H9 (cell line): ENCODE measurements at regions not wholly inside any gene's neighbourhood (a gene's known extent, or its start where the extent isn't known, plus 50 kb on each side); places are given as distances from the start of the nearest gene placed in this dataset.

Source experiments
- DNase-seq: peaks from one replicate; pipeline ENCODE4 v3.0.0-alpha.2; 2017
- H2AFZ ChIP-seq: one replicate; pipeline ENCODE4 v1.6.1; 2013; ENCODE audit warnings: mild to moderate bottlenecking, low read length, control low read depth, moderate library complexity
- H2AK5ac ChIP-seq: 2 replicates; pipeline ENCODE4 v1.6.1; 2013; ENCODE audit warnings: low read length, control low read depth, mixed read lengths; ENCODE audit not compliant: insufficient read length
- H2BK120ac ChIP-seq: one replicate; pipeline ENCODE4 v1.6.1; 2013; ENCODE audit warnings: low read depth, mild to moderate bottlenecking, low read length, control low read depth, inconsistent platforms; ENCODE audit not compliant: poor library complexity, severe bottlenecking
- H2BK12ac ChIP-seq: 2 replicates; pipeline ENCODE4 v1.6.1; 2013; ENCODE audit warnings: low read length, control low read depth, mixed read lengths, low read depth; ENCODE audit not compliant: insufficient read length
- H2BK15ac ChIP-seq: 2 replicates; pipeline ENCODE4 v1.6.1; 2013; ENCODE audit warnings: low read depth, low read length, control low read depth
- H2BK20ac ChIP-seq: one replicate; pipeline ENCODE4 v1.6.1; 2013; ENCODE audit warnings: low read depth, mild to moderate bottlenecking, low read length, control low read depth, inconsistent platforms; ENCODE audit not compliant: poor library complexity, severe bottlenecking
- H2BK5ac ChIP-seq: 2 replicates; pipeline ENCODE4 v1.6.1; 2013; ENCODE audit warnings: low read length, control low read depth, mixed read lengths; ENCODE audit not compliant: insufficient read length
- H3K14ac ChIP-seq: 2 replicates; pipeline ENCODE4 v1.6.1; 2013; ENCODE audit warnings: low read length, control low read depth; ENCODE audit not compliant: insufficient read depth
- H3K18ac ChIP-seq: 2 replicates; pipeline ENCODE4 v1.6.1; 2013; ENCODE audit warnings: low read depth, mild to moderate bottlenecking, mixed read lengths, low read length, control low read depth; ENCODE audit not compliant: insufficient read length
- H3K23ac ChIP-seq: 2 replicates; pipeline ENCODE4 v1.6.1; 2013; ENCODE audit warnings: low read length, control low read depth, mixed read lengths, low read depth; ENCODE audit not compliant: insufficient read length
- H3K23me2 ChIP-seq: 2 replicates; pipeline ENCODE4 v1.6.1; 2013; ENCODE audit warnings: low read depth, mild to moderate bottlenecking, mixed read lengths, low read length, control low read depth; ENCODE audit not compliant: insufficient read length, poor library complexity, severe bottlenecking
- H3K27ac ChIP-seq: 2 replicates; pipeline ENCODE4 v1.5.1; 2013; ENCODE audit warnings: low read length, control low read depth, mixed read lengths, low read depth; ENCODE audit not compliant: insufficient read length
- H3K27me3 ChIP-seq: 2 replicates; pipeline ENCODE4 v1.6.1; 2013; ENCODE audit warnings: low read length, control low read depth, inconsistent platforms; ENCODE audit not compliant: insufficient read depth
- H3K4ac ChIP-seq: 2 replicates; pipeline ENCODE4 v1.6.1; 2013; ENCODE audit warnings: low read depth, mild to moderate bottlenecking, control low read depth, inconsistent platforms, low read length, moderate library complexity
- H3K4me1 ChIP-seq: 2 replicates; pipeline ENCODE4 v1.6.1; 2013; ENCODE audit warnings: low read length, control low read depth, inconsistent platforms; ENCODE audit not compliant: insufficient read depth
- H3K4me2 ChIP-seq: 2 replicates; pipeline ENCODE4 v1.6.1; 2013; ENCODE audit warnings: low read length, control low read depth, mixed read lengths; ENCODE audit not compliant: insufficient read length, insufficient read depth
- H3K56ac ChIP-seq: 2 replicates; pipeline ENCODE4 v1.6.1; 2013; ENCODE audit warnings: low read depth, mild to moderate bottlenecking, mixed read lengths, low read length, control low read depth; ENCODE audit not compliant: insufficient read length
- H3K79me1 ChIP-seq: 2 replicates; pipeline ENCODE4 v1.6.1; 2013; ENCODE audit warnings: low read depth, mild to moderate bottlenecking, moderate library complexity, low read length, control low read depth, inconsistent platforms; ENCODE audit not compliant: insufficient read depth, poor library complexity, severe bottlenecking
- H3K79me2 ChIP-seq: 2 replicates; pipeline ENCODE4 v1.6.1; 2013; ENCODE audit warnings: low read length, control low read depth, inconsistent platforms; ENCODE audit not compliant: insufficient read depth
- H3K9ac ChIP-seq: 2 replicates; pipeline ENCODE4 v1.6.1; 2013; ENCODE audit warnings: low read length, control low read depth, mixed read lengths; ENCODE audit not compliant: insufficient read length; ENCODE audit errors: extremely low read depth
- H3K9me3 ChIP-seq: one replicate; pipeline ENCODE4 v1.6.1; 2013; ENCODE audit warnings: low read depth, low read length, inconsistent platforms; ENCODE audit not compliant: control insufficient read depth
- H3T11ph ChIP-seq: one replicate; pipeline ENCODE4 v1.6.1; 2013; ENCODE audit warnings: mild to moderate bottlenecking, low read length, control low read depth, inconsistent platforms
- H4K20me1 ChIP-seq: one replicate; pipeline ENCODE4 v1.6.1; 2013; ENCODE audit not compliant: control insufficient read depth, insufficient read length, insufficient read depth
- H4K5ac ChIP-seq: 2 replicates; pipeline ENCODE4 v1.6.1; 2013; ENCODE audit warnings: low read depth, mild to moderate bottlenecking, mixed read lengths, low read length, control low read depth; ENCODE audit not compliant: insufficient read length
- H4K8ac ChIP-seq: replicated peaks from 2 replicates; pipeline ENCODE4 v1.6.1; 2013; ENCODE audit warnings: low read length, control low read depth, mixed read lengths, low read depth; ENCODE audit not compliant: insufficient read length
- H4K91ac ChIP-seq: 2 replicates; pipeline ENCODE4 v1.6.1; 2013; ENCODE audit warnings: low read depth, mild to moderate bottlenecking, moderate library complexity, mixed read lengths, low read length, control low read depth; ENCODE audit not compliant: insufficient read length
- H3K27ac Mint-ChIP-seq, 3 experiments: 2 replicates in 2 of 3; 3 replicates in 1 of 3; pipeline ENCODE4 v1.8.0; 2020 to 2021; ENCODE audit warnings: mixed read lengths in 3 of 3, mild to moderate bottlenecking in 1 of 3, moderate library complexity in 1 of 3
- H3K27me3 Mint-ChIP-seq: 2 replicates; pipeline ENCODE4 v1.8.0; 2021; ENCODE audit warnings: low read depth, mild to moderate bottlenecking, moderate library complexity, mixed read lengths
- H3K36me3 Mint-ChIP-seq, 3 experiments: 2 replicates in 2 of 3; 3 replicates in 1 of 3; pipeline ENCODE4 v1.8.0; 2020 to 2021; ENCODE audit warnings: low read depth in 3 of 3, mixed read lengths in 3 of 3; ENCODE audit not compliant: insufficient read depth in 1 of 3
- H3K4me1 Mint-ChIP-seq, 2 experiments: 2 replicates each; pipeline ENCODE4 v1.8.0; 2020; ENCODE audit warnings: mixed read lengths in 2 of 2
- H3K4me3 Mint-ChIP-seq, 2 experiments: 2 replicates in 1 of 2; 3 replicates in 1 of 2; pipeline ENCODE4 v1.8.0; 2020 to 2021; ENCODE audit warnings: mild to moderate bottlenecking in 2 of 2, mixed read lengths in 2 of 2, moderate library complexity in 1 of 2
- H3K9me3 Mint-ChIP-seq, 2 experiments: 2 replicates in 1 of 2; 3 replicates in 1 of 2; pipeline ENCODE4 v1.8.0; 2020; ENCODE audit warnings: mild to moderate bottlenecking in 2 of 2, mixed read lengths in 2 of 2, moderate library complexity in 1 of 2
- CTCF ChIP-seq: fragments of 200-600 bp; sonication (generic); conservative IDR thresholded peaks from 3 replicates; pipeline ENCODE4 v1.8.0; 2021; ENCODE audit warnings: antibody characterized with exemption, mild to moderate bottlenecking
- WGBS: extraction: QIAGEN DNeasy Blood & Tissue Kit; methylation state at CpG from one replicate; pipeline ENCODE4 v1.1.7; 2013; ENCODE audit warnings: missing lambda C conversion rate, low lambda C conversion rate, mixed read lengths; ENCODE audit not compliant: insufficient read length; ENCODE audit errors: extremely low coverage; 5-methylcytosine and 5-hydroxymethylcytosine counted together

- no peak overlapping the region for H2AK5ac ChIP-seq
- Mint-ChIP-seq H3K4me1 (no peaks in the 10 kb centered on the region), H3K27ac (no peak overlapping the region), H3K36me3 (peaks cover 5 to 16% (median 5%) of the 10 kb centered on the region in 3 experiments), H3K4me3 (no peak overlapping the region), H3K9me3 (peaks cover 5 to 6% of the 10 kb centered on the region in 2 experiments), H3K27me3 (no peaks in the 10 kb centered on the region)
- no peak overlapping the region for H3K27ac ChIP-seq
- H2BK5ac ChIP-seq, result no peak overlapping the region
- H3K4me1 ChIP-seq, result no peaks in the 10 kb centered on the region
- H2AFZ ChIP-seq, result no peak overlapping the region
- no peak overlapping the region for H3T11ph ChIP-seq
- no peak overlapping the region for H2BK120ac ChIP-seq
- H2BK12ac ChIP-seq, result no peak overlapping the region
- H3K56ac ChIP-seq, result no peak overlapping the region
- no peak overlapping the region for H3K18ac ChIP-seq
- no peak overlapping the region for H4K5ac ChIP-seq
- no peak for TF ChIP-seq CTCF
- H2BK15ac ChIP-seq, result no peak overlapping the region
- no peaks in the 10 kb centered on the region for H3K23me2 ChIP-seq
- no CpG with 5 or more reads among the region's 3 CpGs for WGBS
- H3K27me3 ChIP-seq, result no peaks in the 10 kb centered on the region
- H4K8ac ChIP-seq, result no peak overlapping the region
- H3K9me3 ChIP-seq, result no peaks in the 10 kb centered on the region
- no peak overlapping the region for H3K4ac ChIP-seq
- H3K79me1 ChIP-seq, result no peaks in the 10 kb centered on the region
- DNase-seq, result no peak
- no peaks in the 10 kb centered on the region for H4K20me1 ChIP-seq
- no peaks in the 10 kb centered on the region for H3K79me2 ChIP-seq
- no peak overlapping the region for H3K23ac ChIP-seq
- no peak overlapping the region for H2BK20ac ChIP-seq
- no peak overlapping the region for H4K91ac ChIP-seq
- H3K14ac ChIP-seq, result no peak overlapping the region
- no peak overlapping the region for H3K4me2 ChIP-seq
- no peak overlapping the region for H3K9ac ChIP-seq
Measured at GRCh38 chr5:92991581-92992067, 589.4 kb downstream of the NR2F1-AS1 start.
